Loucy (cell line): ENCODE measurements at regions not wholly inside any gene's neighbourhood (a gene's known extent, or its start where the extent isn't known, plus 50 kb on each side); places are given as distances from the start of the nearest gene placed in this dataset.

Experiments
- EZH2phosphoT487 ChIP-seq: fragments of 200-600 bp; IDR thresholded peaks from 2 replicates; pipeline ENCODE4 v1.6.1; 2018; ENCODE audit warnings: antibody characterized with exemption, mild to moderate bottlenecking, moderate library complexity, borderline replicate concordance
- TF ChIP-seq, protein P1 (sequence below): fragments of 200-600 bp; sonication (generic); conservative IDR thresholded peaks from 2 replicates; pipeline ENCODE4 v1.5.1; 2014; ENCODE audit warnings: mild to moderate bottlenecking, antibody characterized with exemption, low read length

DNA sequence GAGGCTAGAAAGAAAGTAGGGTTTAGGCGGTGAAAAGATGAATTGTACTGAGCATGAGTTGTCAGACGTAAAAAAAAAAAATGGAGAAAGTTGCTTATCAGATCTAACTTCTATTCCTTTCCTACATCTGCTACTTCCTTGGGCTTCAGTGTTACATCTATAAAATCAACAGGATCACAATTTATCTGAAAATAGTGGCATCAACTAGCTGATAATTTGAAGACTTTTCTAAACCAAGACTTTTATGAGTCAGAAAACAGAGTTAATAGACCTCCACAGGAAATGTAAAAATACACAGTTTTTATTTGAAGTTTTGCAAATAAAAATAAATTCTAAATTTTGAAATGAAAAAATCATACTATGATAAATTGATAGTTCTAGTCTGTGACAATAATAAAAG, 399.8 kb downstream of the GRB14 start:
- TF ChIP-seq, protein P1, sequence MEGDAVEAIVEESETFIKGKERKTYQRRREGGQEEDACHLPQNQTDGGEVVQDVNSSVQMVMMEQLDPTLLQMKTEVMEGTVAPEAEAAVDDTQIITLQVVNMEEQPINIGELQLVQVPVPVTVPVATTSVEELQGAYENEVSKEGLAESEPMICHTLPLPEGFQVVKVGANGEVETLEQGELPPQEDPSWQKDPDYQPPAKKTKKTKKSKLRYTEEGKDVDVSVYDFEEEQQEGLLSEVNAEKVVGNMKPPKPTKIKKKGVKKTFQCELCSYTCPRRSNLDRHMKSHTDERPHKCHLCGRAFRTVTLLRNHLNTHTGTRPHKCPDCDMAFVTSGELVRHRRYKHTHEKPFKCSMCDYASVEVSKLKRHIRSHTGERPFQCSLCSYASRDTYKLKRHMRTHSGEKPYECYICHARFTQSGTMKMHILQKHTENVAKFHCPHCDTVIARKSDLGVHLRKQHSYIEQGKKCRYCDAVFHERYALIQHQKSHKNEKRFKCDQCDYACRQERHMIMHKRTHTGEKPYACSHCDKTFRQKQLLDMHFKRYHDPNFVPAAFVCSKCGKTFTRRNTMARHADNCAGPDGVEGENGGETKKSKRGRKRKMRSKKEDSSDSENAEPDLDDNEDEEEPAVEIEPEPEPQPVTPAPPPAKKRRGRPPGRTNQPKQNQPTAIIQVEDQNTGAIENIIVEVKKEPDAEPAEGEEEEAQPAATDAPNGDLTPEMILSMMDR = no peak
- no peak for TF ChIP-seq EZH2phosphoT487
